ENCODE measurements at regions not wholly inside any gene's neighbourhood (a gene's known extent, or its start where the extent isn't known, plus 50 kb on each side); places are given as distances from the start of the nearest gene placed in this dataset.

- ATAC-seq (no peak), DNase-seq (no peak)
- 52 to 82% (median 63%) methylated on average over 1 of the region's 1 CpG for WGBS, 4 donors
- H3K36me3 ChIP-seq = no peaks in the 10 kb centered on the region
- no peak overlapping the region for H3K27ac ChIP-seq
- no peak for TF ChIP-seq POLR2A (IDR thresholded peaks at IDR 0.05)
- TF ChIP-seq, protein P1, sequence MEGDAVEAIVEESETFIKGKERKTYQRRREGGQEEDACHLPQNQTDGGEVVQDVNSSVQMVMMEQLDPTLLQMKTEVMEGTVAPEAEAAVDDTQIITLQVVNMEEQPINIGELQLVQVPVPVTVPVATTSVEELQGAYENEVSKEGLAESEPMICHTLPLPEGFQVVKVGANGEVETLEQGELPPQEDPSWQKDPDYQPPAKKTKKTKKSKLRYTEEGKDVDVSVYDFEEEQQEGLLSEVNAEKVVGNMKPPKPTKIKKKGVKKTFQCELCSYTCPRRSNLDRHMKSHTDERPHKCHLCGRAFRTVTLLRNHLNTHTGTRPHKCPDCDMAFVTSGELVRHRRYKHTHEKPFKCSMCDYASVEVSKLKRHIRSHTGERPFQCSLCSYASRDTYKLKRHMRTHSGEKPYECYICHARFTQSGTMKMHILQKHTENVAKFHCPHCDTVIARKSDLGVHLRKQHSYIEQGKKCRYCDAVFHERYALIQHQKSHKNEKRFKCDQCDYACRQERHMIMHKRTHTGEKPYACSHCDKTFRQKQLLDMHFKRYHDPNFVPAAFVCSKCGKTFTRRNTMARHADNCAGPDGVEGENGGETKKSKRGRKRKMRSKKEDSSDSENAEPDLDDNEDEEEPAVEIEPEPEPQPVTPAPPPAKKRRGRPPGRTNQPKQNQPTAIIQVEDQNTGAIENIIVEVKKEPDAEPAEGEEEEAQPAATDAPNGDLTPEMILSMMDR (IDR thresholded peaks at IDR 0.05) = no peak
- intact Hi-C loops (cut with DNase I) = no loop called here
- no peaks in the 10 kb centered on the region for H3K27me3 ChIP-seq
- H3K9me3 ChIP-seq = no peaks in the 10 kb centered on the region
- H3K4me1 ChIP-seq = no peaks in the 10 kb centered on the region
- no peak overlapping the region for H3K4me3 ChIP-seq
These were observed 866.1 kb downstream of the TLE4 start for GRCh38 chr9:80437825-80438224.

DNA sequence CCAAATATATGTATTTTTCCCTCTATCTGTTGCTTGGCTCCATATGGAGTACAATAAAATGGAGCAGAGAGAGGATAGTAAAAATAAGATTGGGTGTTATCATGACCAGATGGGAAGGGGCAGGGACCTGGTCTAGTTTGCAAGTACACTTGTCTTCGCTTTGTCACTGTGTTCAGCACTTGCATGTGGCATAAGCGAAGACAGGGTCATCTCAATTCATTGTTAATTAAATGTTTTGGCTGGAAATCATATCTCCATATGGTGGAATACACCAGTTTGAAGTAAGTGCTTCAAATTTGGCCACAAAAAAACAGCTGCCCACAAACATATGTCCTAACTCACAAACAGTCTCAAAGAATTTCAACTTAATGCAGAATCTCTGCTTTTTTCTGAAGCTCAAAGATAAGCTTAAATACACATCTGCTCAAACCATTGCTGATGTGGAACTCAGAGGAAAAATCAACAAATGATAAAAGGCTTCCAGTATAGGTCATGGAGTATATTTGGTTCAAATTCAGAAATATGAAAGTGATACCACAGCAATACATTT lies 865.4 kb downstream of the TLE4 start:
- no peak overlapping the region for H3K4me3 ChIP-seq
- no peak overlapping the region for H3K27ac ChIP-seq
- WGBS, 4 donors = 70 to 83% (median 77%) methylated on average over 2 of the region's 2 CpGs
- no peaks in the 10 kb centered on the region for H3K9me3 ChIP-seq
- H3K36me3 ChIP-seq = no peaks in the 10 kb centered on the region
- intact Hi-C loops (cut with DNase I) = no loop called here
- no peak for ATAC-seq
- TF ChIP-seq, protein P1 (IDR thresholded peaks at IDR 0.05) = no peak
- TF ChIP-seq POLR2A (IDR thresholded peaks at IDR 0.05) = no peak
- DNase-seq = no peak
- H3K4me1 ChIP-seq = no peaks in the 10 kb centered on the region
- no peaks in the 10 kb centered on the region for H3K27me3 ChIP-seq

DNA sequence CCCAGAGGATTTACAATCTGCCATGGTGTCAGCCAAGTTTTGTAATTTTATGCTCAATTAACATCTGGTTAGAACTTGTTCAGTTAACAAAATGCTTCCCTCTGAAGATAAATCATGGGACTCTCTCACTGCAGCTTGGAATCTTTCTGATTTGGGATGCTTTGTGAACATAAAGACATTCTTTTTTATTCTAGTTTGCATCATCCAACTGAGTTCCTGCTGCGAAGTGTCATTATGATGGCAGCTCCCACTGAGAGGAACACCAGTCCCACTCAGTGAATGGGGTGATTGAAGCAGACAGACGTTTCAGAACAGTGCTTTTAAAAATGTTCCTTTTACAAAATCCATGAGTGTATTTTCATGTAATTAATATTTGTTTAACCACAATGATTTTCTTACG lies 863.8 kb downstream of the TLE4 start:
- Histone ChIP-seq H3K36me3 (no peaks in the 10 kb centered on the region), H3K4me1 (no peaks in the 10 kb centered on the region), H3K9me3 (no peaks in the 10 kb centered on the region), H3K27me3 (no peaks in the 10 kb centered on the region), H3K4me3 (no peak overlapping the region), H3K27ac (no peak overlapping the region)
- intact Hi-C loops (cut with DNase I) = no loop called here
- ATAC-seq (no peak), DNase-seq (no peak)
- TF ChIP-seq, protein P1 (IDR thresholded peaks at IDR 0.05) = no peak
- TF ChIP-seq POLR2A (IDR thresholded peaks at IDR 0.05) = no peak
- WGBS, 4 donors = 51 to 62% (median 56%) methylated on average over 3 of the region's 3 CpGs

DNA sequence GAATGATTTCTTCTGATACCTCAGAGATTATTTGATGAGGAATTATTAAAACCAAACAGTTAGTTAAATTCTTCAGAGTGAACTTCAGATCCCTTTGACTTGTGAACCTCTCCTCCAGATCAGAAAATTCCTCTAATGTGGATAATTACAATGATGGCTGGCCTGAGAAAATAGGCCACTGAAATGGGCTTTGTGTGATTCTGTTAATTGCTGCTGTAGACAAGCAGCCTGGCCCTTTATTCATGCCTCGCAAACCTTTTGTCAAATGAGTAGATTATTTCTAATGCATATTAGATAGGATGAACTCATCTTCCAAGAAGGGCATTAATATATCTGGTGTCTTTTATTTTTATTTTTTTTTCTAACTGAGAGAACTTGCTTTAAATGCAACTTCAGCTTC lies 855.2 kb downstream of the TLE4 start:
- H3K27me3 ChIP-seq = no peaks in the 10 kb centered on the region

More for the DNA sequence above, 855.2 kb downstream of the TLE4 start:
- 79 to 92% (median 86%) methylated on average over 1 of the region's 1 CpG for WGBS, 4 donors
- H3K4me3 ChIP-seq = no peak overlapping the region
- TF ChIP-seq, protein P1 (IDR thresholded peaks at IDR 0.05) = no peak
- TF ChIP-seq POLR2A (IDR thresholded peaks at IDR 0.05) = no peak
- no peak overlapping the region for H3K27ac ChIP-seq
- H3K36me3 ChIP-seq = no peaks in the 10 kb centered on the region
- intact Hi-C loops (cut with DNase I) = no loop called here
- no peaks in the 10 kb centered on the region for H3K4me1 ChIP-seq
- DNase-seq (no peak), ATAC-seq (no peak)
- H3K9me3 ChIP-seq = peaks cover 0 to 9% (median 0%) of the 10 kb centered on the region in 12 donors
